HEK293 (cell line): ENCODE measurements at regions not wholly inside any gene's neighbourhood (a gene's known extent, or its start where the extent isn't known, plus 50 kb on each side); places are given as distances from the start of the nearest gene placed in this dataset.

Source experiments
- REST ChIP-seq: fragments of 450-650 bp; formaldehyde crosslinking; IDR thresholded peaks from 2 replicates; pipeline ENCODE4 v1.5.1; 2016; ENCODE audit warnings: missing biosample characterization, missing genetic modification characterization
- TCF7L2 ChIP-seq: IDR thresholded peaks from 2 replicates; pipeline ENCODE4 v1.6.1; 2011; ENCODE audit warnings: low read depth, mild to moderate bottlenecking, inconsistent platforms, low read length, moderate library complexity, borderline replicate concordance
- ZNF10 ChIP-seq: fragments of 450-650 bp; formaldehyde crosslinking; IDR thresholded peaks from 2 replicates; pipeline ENCODE4 v1.5.1; 2017; ENCODE audit warnings: missing biosample characterization, missing genetic modification characterization
- ZNF248 ChIP-seq: fragments of 450-650 bp; formaldehyde crosslinking; IDR thresholded peaks from 2 replicates; pipeline ENCODE4 v1.5.1; 2017; ENCODE audit warnings: missing biosample characterization, missing genetic modification characterization
- ZNF423 ChIP-seq: fragments of 450-650 bp; formaldehyde crosslinking; IDR thresholded peaks from 2 replicates; pipeline ENCODE4 v1.5.1; 2016; ENCODE audit warnings: missing biosample characterization, missing genetic modification characterization
- ZXDB ChIP-seq: fragments of 450-650 bp; formaldehyde crosslinking; IDR thresholded peaks from 2 replicates; pipeline ENCODE4 v1.5.1; 2016; ENCODE audit warnings: missing biosample characterization, missing genetic modification characterization

- no peak for TF ChIP-seq ZXDB
- no peak for TF ChIP-seq ZNF423
- TF ChIP-seq TCF7L2 = no peak
- no peak for TF ChIP-seq ZNF248 (tag by site-specific recombination)
- TF ChIP-seq ZNF10 = no peak
- no peak for TF ChIP-seq REST (tag by site-specific recombination)
Observed at GRCh38 chr9:87431837-87432236, 65.8 kb upstream of the DAPK1 start.
